ENCODE measurements at regions not wholly inside any gene's neighbourhood (a gene's known extent, or its start where the extent isn't known, plus 50 kb on each side); places are given as distances from the start of the nearest gene placed in this dataset.
"Not testable (repeated sequence)": the region's sequence is repeated elsewhere in the genome, so short reads cannot be mapped to it uniquely, and the experiment has no call there.

DNA sequence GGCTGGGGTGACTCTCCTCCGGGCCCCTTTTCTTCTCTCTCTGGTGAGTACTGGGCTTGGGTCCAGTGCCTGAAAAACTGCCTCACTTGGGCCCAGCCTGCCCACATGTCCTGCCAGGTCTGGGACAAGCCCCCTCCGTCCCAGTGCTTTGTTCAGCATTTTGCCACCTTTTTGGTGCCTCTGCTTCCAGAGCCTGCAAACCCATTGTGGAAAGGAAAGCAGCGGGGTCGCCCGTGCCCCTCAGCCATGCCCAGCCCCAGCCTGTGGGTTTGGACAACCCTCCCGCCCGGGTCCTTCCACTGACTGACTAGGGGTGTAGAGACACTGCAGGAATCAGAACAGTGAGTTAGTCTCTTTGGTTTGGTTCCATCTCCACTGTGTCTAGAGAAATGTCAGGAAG, 140.7 kb upstream of the ALKAL2 start:
- Histone ChIP-seq H3K27ac (ENCODE audit: low read length) (no peak overlapping the region), H4K20me1 (ENCODE audit: insufficient read depth, low read length) (no peaks in the 10 kb centered on the region), H3K36me3 (ENCODE audit: insufficient read depth, low read length) (no peaks in the 10 kb centered on the region), H3K79me2 (ENCODE audit: insufficient read depth, low read length) (no peaks in the 10 kb centered on the region), H3K4me3 (ENCODE audit: low read depth in 1 of 2, low read length in 2 of 2) (no peak overlapping the region), H2AFZ (ENCODE audit: low read depth, low read length) (no peak overlapping the region), H3K27me3 (ENCODE audit: insufficient read depth, low read length, poor library complexity) (no peaks in the 10 kb centered on the region), H3K9ac (ENCODE audit: low read depth, low read length) (no peak overlapping the region), H3K9me3 (ENCODE audit: insufficient read depth, low read length, severe bottlenecking) (no peaks in the 10 kb centered on the region), H3K4me2 (ENCODE audit: insufficient read depth, low read length) (no peak overlapping the region), H3K4me1 (ENCODE audit: insufficient read depth, low read length) (no peaks in the 10 kb centered on the region)
- TF ChIP-seq, protein P1, sequence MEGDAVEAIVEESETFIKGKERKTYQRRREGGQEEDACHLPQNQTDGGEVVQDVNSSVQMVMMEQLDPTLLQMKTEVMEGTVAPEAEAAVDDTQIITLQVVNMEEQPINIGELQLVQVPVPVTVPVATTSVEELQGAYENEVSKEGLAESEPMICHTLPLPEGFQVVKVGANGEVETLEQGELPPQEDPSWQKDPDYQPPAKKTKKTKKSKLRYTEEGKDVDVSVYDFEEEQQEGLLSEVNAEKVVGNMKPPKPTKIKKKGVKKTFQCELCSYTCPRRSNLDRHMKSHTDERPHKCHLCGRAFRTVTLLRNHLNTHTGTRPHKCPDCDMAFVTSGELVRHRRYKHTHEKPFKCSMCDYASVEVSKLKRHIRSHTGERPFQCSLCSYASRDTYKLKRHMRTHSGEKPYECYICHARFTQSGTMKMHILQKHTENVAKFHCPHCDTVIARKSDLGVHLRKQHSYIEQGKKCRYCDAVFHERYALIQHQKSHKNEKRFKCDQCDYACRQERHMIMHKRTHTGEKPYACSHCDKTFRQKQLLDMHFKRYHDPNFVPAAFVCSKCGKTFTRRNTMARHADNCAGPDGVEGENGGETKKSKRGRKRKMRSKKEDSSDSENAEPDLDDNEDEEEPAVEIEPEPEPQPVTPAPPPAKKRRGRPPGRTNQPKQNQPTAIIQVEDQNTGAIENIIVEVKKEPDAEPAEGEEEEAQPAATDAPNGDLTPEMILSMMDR (IDR thresholded peaks at IDR 0.05; ENCODE audit: borderline replicate concordance, extremely low read depth, low read length, poor library complexity, severe bottlenecking), result no peak
- no peak for TF ChIP-seq EZH2 (IDR thresholded peaks at IDR 0.05; ENCODE audit: borderline replicate concordance, low read depth, low read length, severe bottlenecking)
- ATAC-seq (ENCODE audit: insufficient read depth, low read depth) (no peak), DNase-seq (no peak)

DNA sequence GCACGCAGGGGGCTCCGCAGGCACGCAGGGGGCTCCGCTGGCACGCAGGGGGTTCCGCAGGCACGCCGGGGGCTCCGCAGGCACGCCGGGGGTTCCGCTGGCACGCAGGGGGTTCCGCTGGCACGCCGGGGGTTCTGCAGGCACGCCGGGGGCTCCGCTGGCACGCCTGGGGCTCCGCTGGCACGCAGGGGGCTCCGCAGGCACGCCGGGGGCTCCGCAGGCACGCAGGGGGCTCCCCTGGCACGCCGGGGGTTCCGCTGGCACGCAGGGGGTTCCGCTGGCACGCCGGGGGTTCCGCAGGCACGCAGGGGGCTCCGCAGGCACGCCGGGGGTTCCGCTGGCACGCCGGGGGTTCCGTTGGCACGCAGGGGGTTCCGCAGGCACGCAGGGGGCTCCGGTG, 138.8 kb upstream of the ALKAL2 start:
- not testable (repeated sequence) for H4K20me1 ChIP-seq (ENCODE audit: insufficient read depth, low read length); H3K9me3 ChIP-seq (ENCODE audit: insufficient read depth, low read length, severe bottlenecking); ATAC-seq (ENCODE audit: insufficient read depth, low read depth); DNase-seq; H3K4me3 ChIP-seq (ENCODE audit: low read depth in 1 of 2, low read length in 2 of 2); H3K36me3 ChIP-seq (ENCODE audit: insufficient read depth, low read length); H3K4me1 ChIP-seq (ENCODE audit: insufficient read depth, low read length); H2AFZ ChIP-seq (ENCODE audit: low read depth, low read length); H3K27ac ChIP-seq (ENCODE audit: low read length); H3K4me2 ChIP-seq (ENCODE audit: insufficient read depth, low read length); H3K79me2 ChIP-seq (ENCODE audit: insufficient read depth, low read length); H3K27me3 ChIP-seq (ENCODE audit: insufficient read depth, low read length, poor library complexity); H3K9ac ChIP-seq (ENCODE audit: low read depth, low read length)

DNA sequence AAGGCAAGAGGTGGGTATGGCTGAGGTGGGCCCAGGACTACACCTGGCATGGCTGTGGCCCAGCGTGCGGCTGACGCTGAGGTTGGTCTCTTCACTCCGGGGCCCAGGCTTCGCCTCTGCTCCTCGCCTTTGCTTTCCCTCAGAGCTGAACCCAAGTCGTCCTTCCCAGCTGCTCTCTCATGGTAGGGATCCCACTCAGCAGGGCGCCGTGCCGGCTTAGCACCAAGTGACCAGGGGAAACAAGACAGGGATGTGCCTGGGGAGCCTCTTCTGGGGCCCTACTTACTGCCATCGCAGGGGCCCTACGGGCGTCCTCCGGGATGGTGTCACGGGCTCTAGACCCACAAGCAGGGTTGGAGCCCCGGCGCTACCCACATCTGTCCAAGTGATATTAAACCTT, 138.1 kb upstream of the ALKAL2 start:
- no peak for DNase-seq
- Histone ChIP-seq H3K36me3 (ENCODE audit: insufficient read depth, low read length) (no peaks in the 10 kb centered on the region), H3K27ac (ENCODE audit: low read length) (no peak overlapping the region), H3K9ac (ENCODE audit: low read depth, low read length) (no peak overlapping the region), H3K9me3 (ENCODE audit: insufficient read depth, low read length, severe bottlenecking) (no peaks in the 10 kb centered on the region), H4K20me1 (ENCODE audit: insufficient read depth, low read length) (no peaks in the 10 kb centered on the region), H2AFZ (ENCODE audit: low read depth, low read length) (no peak overlapping the region), H3K4me2 (ENCODE audit: insufficient read depth, low read length) (no peak overlapping the region), H3K79me2 (ENCODE audit: insufficient read depth, low read length) (no peaks in the 10 kb centered on the region), H3K27me3 (ENCODE audit: insufficient read depth, low read length, poor library complexity) (no peaks in the 10 kb centered on the region), H3K4me1 (ENCODE audit: insufficient read depth, low read length) (no peaks in the 10 kb centered on the region), H3K4me3 (ENCODE audit: low read depth in 1 of 2, low read length in 2 of 2) (no peak overlapping the region)
- TF ChIP-seq, protein P1 (IDR thresholded peaks at IDR 0.05; ENCODE audit: borderline replicate concordance, extremely low read depth, low read length, poor library complexity, severe bottlenecking), result no peak
- TF ChIP-seq EZH2 (IDR thresholded peaks at IDR 0.05; ENCODE audit: borderline replicate concordance, low read depth, low read length, severe bottlenecking), result no peak
- no peak for ATAC-seq (ENCODE audit: insufficient read depth, low read depth)

DNA sequence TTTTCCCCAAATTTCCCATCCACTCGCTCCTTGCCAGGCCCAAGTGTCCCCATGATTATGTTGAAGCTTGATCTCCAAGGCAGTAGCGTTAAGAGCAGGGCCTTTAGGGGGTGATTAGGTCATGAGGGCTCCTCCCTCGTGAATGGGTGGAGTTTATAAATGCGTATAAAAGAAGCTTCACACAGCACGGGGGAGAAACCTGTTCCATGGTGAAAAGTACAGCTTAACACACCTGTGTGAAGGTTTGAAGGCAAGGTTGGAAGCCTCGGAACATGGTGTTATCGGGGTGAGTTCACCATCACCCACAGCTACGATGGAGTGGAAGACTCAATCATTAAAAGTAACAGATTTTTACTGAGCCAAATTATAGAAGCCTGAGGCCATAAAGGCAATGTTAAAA, 137.4 kb upstream of the ALKAL2 start:
- H3K79me2 ChIP-seq (ENCODE audit: insufficient read depth, low read length), result no peaks in the 10 kb centered on the region
- no peak overlapping the region for H3K4me2 ChIP-seq (ENCODE audit: insufficient read depth, low read length)
- ATAC-seq (ENCODE audit: insufficient read depth, low read depth) (no peak), DNase-seq (no peak)
- no peaks in the 10 kb centered on the region for H3K9me3 ChIP-seq (ENCODE audit: insufficient read depth, low read length, severe bottlenecking)
- no peak overlapping the region for H3K4me3 ChIP-seq (ENCODE audit: low read depth in 1 of 2, low read length in 2 of 2)
- H3K27me3 ChIP-seq (ENCODE audit: insufficient read depth, low read length, poor library complexity), result no peaks in the 10 kb centered on the region
- no peak overlapping the region for H3K9ac ChIP-seq (ENCODE audit: low read depth, low read length)
- H3K4me1 ChIP-seq (ENCODE audit: insufficient read depth, low read length), result no peaks in the 10 kb centered on the region
- no peak overlapping the region for H2AFZ ChIP-seq (ENCODE audit: low read depth, low read length)
- no peak overlapping the region for H3K27ac ChIP-seq (ENCODE audit: low read length)
- no peaks in the 10 kb centered on the region for H4K20me1 ChIP-seq (ENCODE audit: insufficient read depth, low read length)
- TF ChIP-seq, protein P1 (IDR thresholded peaks at IDR 0.05; ENCODE audit: borderline replicate concordance, extremely low read depth, low read length, poor library complexity, severe bottlenecking), result no peak
- TF ChIP-seq EZH2 (IDR thresholded peaks at IDR 0.05; ENCODE audit: borderline replicate concordance, low read depth, low read length, severe bottlenecking), result no peak
- no peaks in the 10 kb centered on the region for H3K36me3 ChIP-seq (ENCODE audit: insufficient read depth, low read length)
